ENCODE measurements at regions not wholly inside any gene's neighbourhood (a gene's known extent, or its start where the extent isn't known, plus 50 kb on each side); places are given as distances from the start of the nearest gene placed in this dataset.

DNA sequence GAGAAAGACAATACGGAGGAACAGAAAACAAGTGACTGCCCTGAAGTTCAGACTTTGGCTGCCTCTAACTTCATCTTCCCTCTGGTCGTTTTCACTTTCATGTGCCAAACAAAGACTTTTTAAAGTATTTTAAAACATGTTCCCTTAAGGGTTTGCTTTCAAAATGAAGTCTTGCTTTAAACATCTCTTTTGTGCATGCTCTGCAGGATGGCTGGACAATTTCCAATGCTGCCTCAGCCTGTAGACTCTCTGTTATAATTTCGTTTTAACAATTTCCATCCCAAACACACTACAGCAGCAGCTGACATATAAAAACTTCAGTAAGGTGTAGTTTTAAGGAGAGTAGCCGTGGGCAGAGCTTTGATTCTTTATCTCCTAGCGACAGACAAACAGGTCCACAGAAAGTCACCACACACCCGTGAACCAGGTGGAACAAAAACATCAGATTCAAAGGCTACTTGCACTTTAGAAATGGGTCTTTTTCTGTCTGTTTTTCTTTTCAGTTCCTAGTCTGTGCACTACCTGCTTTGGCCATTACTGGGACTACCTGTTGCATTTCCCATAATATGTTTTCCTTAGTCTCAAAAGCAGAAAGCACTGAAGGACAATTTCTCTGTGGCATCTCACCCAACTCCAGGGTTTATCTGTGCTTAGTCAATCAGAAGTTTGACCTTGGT lies 308.9 kb downstream of the DTWD2 start:
- no peak for DNase-seq (ENCODE audit: low read depth)
- H3K4me3 ChIP-seq (replicated peaks; ENCODE audit: low read depth, low read length) = no peak overlapping the region
- no peak for TF ChIP-seq CTCF (IDR thresholded peaks at IDR 0.05; ENCODE audit: low read length, missing control alignments)

DNA sequence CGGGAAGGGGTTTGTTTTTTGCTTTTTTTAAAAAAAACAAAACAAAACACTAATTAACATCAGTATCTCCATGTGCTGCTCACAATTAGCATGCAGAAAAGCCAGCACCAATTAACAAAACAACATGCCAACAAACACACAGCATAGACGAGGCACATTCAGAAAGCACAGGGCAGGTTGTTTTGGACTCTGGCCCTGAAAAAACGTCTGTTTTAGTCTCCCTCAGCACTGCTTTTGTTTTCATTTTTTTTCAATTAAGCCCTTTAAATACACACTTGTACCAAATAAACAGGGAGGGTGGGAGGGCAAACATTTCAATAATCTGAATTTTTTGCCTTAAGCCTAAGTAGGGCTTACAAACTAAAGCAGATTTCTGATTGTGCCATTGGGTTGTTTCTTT lies 309.6 kb downstream of the DTWD2 start:
- no peak overlapping the region for H3K4me3 ChIP-seq (replicated peaks; ENCODE audit: low read depth, low read length)
- TF ChIP-seq CTCF (IDR thresholded peaks at IDR 0.05; ENCODE audit: low read length, missing control alignments) = no peak
- DNase-seq (ENCODE audit: low read depth) = no peak

- DNase-seq (ENCODE audit: low read depth) = no peak
- TF ChIP-seq CTCF (IDR thresholded peaks at IDR 0.05; ENCODE audit: low read length, missing control alignments) = no peak
- no peak overlapping the region for H3K4me3 ChIP-seq (replicated peaks; ENCODE audit: low read depth, low read length)
Measured at GRCh38 chr5:118675247-118675646, 313.1 kb downstream of the DTWD2 start.

GRCh38 chr5:118657576-118657975 lies 330.8 kb downstream of the DTWD2 start:
- DNase-seq (ENCODE audit: low read depth) = no peak
- TF ChIP-seq CTCF (IDR thresholded peaks at IDR 0.05; ENCODE audit: low read length, missing control alignments) = no peak
- H3K4me3 ChIP-seq (replicated peaks; ENCODE audit: low read depth, low read length) = no peak overlapping the region

GRCh38 chr5:118653872-118654271 lies 334.5 kb downstream of the DTWD2 start:
- H3K4me3 ChIP-seq (replicated peaks; ENCODE audit: low read depth, low read length) = no peak overlapping the region
- no peak for DNase-seq (ENCODE audit: low read depth)
- TF ChIP-seq CTCF (IDR thresholded peaks at IDR 0.05; ENCODE audit: low read length, missing control alignments) = no peak

GRCh38 chr5:118653183-118653582 lies 335.2 kb downstream of the DTWD2 start:
- TF ChIP-seq CTCF (IDR thresholded peaks at IDR 0.05; ENCODE audit: low read length, missing control alignments) = no peak

GRCh38 chr5:118651002-118651401 lies 337.3 kb downstream of the DTWD2 start:
- TF ChIP-seq CTCF (IDR thresholded peaks at IDR 0.05; ENCODE audit: low read length, missing control alignments) = no peak
- DNase-seq (ENCODE audit: low read depth) = no peak
- H3K4me3 ChIP-seq (replicated peaks; ENCODE audit: low read depth, low read length) = no peak overlapping the region

More at GRCh38 chr5:118653183-118653582, 335.2 kb downstream of the DTWD2 start:
- H3K4me3 ChIP-seq (replicated peaks; ENCODE audit: low read depth, low read length) = no peak overlapping the region
- no peak for DNase-seq (ENCODE audit: low read depth)
